ENCODE measurements at regions not wholly inside any gene's neighbourhood (a gene's known extent, or its start where the extent isn't known, plus 50 kb on each side); places are given as distances from the start of the nearest gene placed in this dataset.

GRCh38 chr2:237254369-237254861 is 159.5 kb downstream of the COL6A3 start:
- no peak for TF ChIP-seq POLR2A (IDR thresholded peaks at IDR 0.05)
- TF ChIP-seq CTCF (IDR thresholded peaks at IDR 0.05): no peak
- Histone ChIP-seq H3K4me3 (no peak overlapping the region), H3K9me3 (no peaks in the 10 kb centered on the region), H3K36me3 (no peaks in the 10 kb centered on the region), H3K27ac (peak overlapping the region in 1 of 4 donors; percentile 62), H3K4me1 (peaks cover 0 to 5% (median 0%) of the 10 kb centered on the region in 4 donors), H3K27me3 (no peaks in the 10 kb centered on the region)
- no peak for DNase-seq

DNA sequence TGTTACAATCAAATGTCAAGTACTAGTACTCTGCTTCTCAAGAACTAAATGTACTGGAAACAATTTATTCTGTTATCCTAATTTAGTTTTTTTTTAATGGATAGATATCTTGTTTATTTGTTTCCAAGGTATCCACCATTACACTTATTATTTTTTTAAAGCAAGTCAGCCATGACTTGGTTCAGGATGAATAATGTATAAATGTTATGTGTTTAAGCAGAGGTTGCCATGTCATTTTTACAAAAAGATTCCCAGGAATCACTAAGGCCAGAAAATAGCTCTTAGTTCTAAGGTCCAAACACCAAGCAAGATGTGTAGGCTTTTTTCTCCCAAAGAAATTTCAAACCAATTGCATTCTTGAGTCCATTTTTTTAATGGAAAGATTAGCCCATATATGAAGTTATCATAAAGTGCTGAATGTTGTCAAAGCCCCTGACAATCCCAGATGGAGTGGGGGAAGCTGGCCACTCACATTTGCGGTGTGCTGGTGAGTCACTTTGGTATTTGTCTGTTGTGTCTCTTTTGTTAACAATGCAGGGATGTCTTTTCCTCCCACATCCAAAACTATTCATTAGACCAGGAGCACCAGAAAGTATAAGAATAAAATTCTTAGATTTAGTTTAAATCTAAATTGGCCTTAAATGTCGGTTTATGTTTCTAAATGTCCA is 158.9 kb downstream of the COL6A3 start:
- DNase-seq: no peak
- TF ChIP-seq CTCF (IDR thresholded peaks at IDR 0.05) (no peak), POLR2A (IDR thresholded peaks at IDR 0.05) (no peak)
- peaks cover 0 to 5% (median 0%) of the 10 kb centered on the region in 4 donors for H3K4me1 ChIP-seq
- H3K4me3 ChIP-seq: no peak overlapping the region
- H3K27me3 ChIP-seq: no peaks in the 10 kb centered on the region
- H3K36me3 ChIP-seq: no peaks in the 10 kb centered on the region
- no peaks in the 10 kb centered on the region for H3K9me3 ChIP-seq
- peak overlapping the region in 1 of 4 donors; percentile 62 for H3K27ac ChIP-seq

- Histone ChIP-seq H3K27ac (peak overlapping the region; percentile 25 to 62 (median 38)), H3K9me3 (no peaks in the 10 kb centered on the region), H3K4me1 (peaks cover 0 to 5% (median 0%) of the 10 kb centered on the region in 4 donors), H3K4me3 (no peak overlapping the region), H3K27me3 (no peaks in the 10 kb centered on the region), H3K36me3 (no peaks in the 10 kb centered on the region)
- TF ChIP-seq CTCF (IDR thresholded peaks at IDR 0.05) (no peak), POLR2A (IDR thresholded peaks at IDR 0.05) (no peak)
- DNase-seq: no peak
Observed at GRCh38 chr2:237256887-237257286, 157.1 kb downstream of the COL6A3 start.

DNA sequence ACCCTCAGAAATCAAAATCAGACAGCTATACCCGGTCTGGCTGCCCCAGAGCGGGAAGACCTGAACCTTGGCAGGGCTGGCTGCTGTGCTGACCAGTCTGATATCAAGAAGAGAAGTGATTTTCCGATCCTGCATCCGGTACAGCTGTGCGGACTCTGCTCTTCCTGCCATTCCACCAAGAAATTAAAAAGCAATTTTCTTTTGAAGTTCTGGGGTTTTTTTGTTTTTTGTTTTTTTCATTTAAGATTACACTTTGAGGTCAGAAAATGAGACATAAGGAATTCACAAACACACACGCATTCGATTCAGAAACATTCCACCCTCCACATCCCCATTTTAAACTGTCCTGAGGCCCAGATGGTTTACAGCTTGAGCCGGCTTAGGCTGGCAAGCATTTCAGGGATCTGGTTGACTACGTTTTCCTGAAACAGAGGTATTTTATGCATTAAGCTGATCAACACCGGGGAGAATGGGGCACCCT is 156.5 kb downstream of the COL6A3 start:
- DNase-seq: no peak
- Histone ChIP-seq H3K4me3 (no peak overlapping the region), H3K9me3 (no peaks in the 10 kb centered on the region), H3K27me3 (no peaks in the 10 kb centered on the region), H3K36me3 (no peaks in the 10 kb centered on the region), H3K4me1 (peaks cover 0 to 5% (median 0%) of the 10 kb centered on the region in 4 donors), H3K27ac (peak overlapping the region; percentile 25 to 62 (median 38))
- TF ChIP-seq CTCF (IDR thresholded peaks at IDR 0.05) (no peak), POLR2A (IDR thresholded peaks at IDR 0.05) (no peak)

GRCh38 chr2:237258116-237258515 is 155.8 kb downstream of the COL6A3 start:
- Histone ChIP-seq H3K36me3 (no peaks in the 10 kb centered on the region), H3K27me3 (no peaks in the 10 kb centered on the region), H3K27ac (peak overlapping the region; percentile 13 to 62 (median 22)), H3K9me3 (no peaks in the 10 kb centered on the region), H3K4me3 (no peak overlapping the region), H3K4me1 (peaks cover 0 to 5% (median 0%) of the 10 kb centered on the region in 4 donors)
- DNase-seq: no peak
- no peak for TF ChIP-seq POLR2A (IDR thresholded peaks at IDR 0.05)
- TF ChIP-seq CTCF (IDR thresholded peaks at IDR 0.05): no peak

All from Peyer's patch (tissue), 4 donors.